CD4-positive, alpha-beta memory T cell (primary cell): ENCODE measurements at regions not wholly inside any gene's neighbourhood (a gene's known extent, or its start where the extent isn't known, plus 50 kb on each side); places are given as distances from the start of the nearest gene placed in this dataset.

ENCODE experiments used
- CTCF ChIA-PET: fragments of 350-600 bp; sonication (Branson Sonifier 250); formaldehyde crosslinking; loops from one replicate; lab custom pipeline; 2021; ENCODE audit warnings: inconsistent platforms; ENCODE audit not compliant: partially characterized antibody; lab: Charles Lee
- POLR2A ChIA-PET: fragments of 350-600 bp; sonication (Branson Sonifier 250); formaldehyde crosslinking; loops from one replicate; lab custom pipeline; 2021; ENCODE audit not compliant: partially characterized antibody; lab: Charles Lee
- DNase-seq, 5 donors: peaks; one replicate each; pipeline versions ENCODE4 v3.0.0 to v3.0.0-alpha.2; 2020 to 2022; ENCODE audit warnings: mixed read lengths in 1 of 5
- H3K27ac ChIP-seq: one replicate; pipeline ENCODE4 v1.7.0; 2013; ENCODE audit warnings: low read depth, low read length
- H3K27me3 ChIP-seq: 2 replicates; pipeline ENCODE4 v1.7.0; 2013; ENCODE audit warnings: mild to moderate bottlenecking, low read length, moderate library complexity; ENCODE audit not compliant: insufficient read depth
- H3K36me3 ChIP-seq: 2 replicates; pipeline ENCODE4 v1.7.0; 2013; ENCODE audit warnings: mild to moderate bottlenecking, low read length, moderate library complexity; ENCODE audit not compliant: insufficient read depth
- H3K4me1 ChIP-seq: 2 replicates; pipeline ENCODE4 v1.7.0; 2013; ENCODE audit warnings: mild to moderate bottlenecking, low read length, moderate library complexity; ENCODE audit not compliant: insufficient read depth
- H3K4me3 ChIP-seq, 2 donors: one replicate each; pipeline ENCODE4 v1.7.0; 2013; ENCODE audit warnings: low read length in 2 of 2, mild to moderate bottlenecking in 1 of 2
- H3K9me3 ChIP-seq, 2 donors: one replicate each; pipeline ENCODE4 v1.7.0; 2013; ENCODE audit warnings: low read length in 2 of 2, control low read depth in 1 of 2; ENCODE audit not compliant: control insufficient read depth in 1 of 2
- H3K27ac Mint-ChIP-seq, 7 donors: one replicate each; pipeline ENCODE4 v1.8.0; 2020 to 2021; ENCODE audit warnings: mixed read lengths in 7 of 7, mild to moderate bottlenecking in 6 of 7, inconsistent platforms in 3 of 7, moderate library complexity in 3 of 7
- H3K27me3 Mint-ChIP-seq, 2 donors: one replicate each; pipeline ENCODE4 v1.8.0; 2020 to 2021; ENCODE audit warnings: mixed read lengths in 2 of 2
- H3K36me3 Mint-ChIP-seq, 2 donors: one replicate each; pipeline ENCODE4 v1.8.0; 2020 to 2021; ENCODE audit warnings: mixed read lengths in 2 of 2, inconsistent platforms in 1 of 2, mild to moderate bottlenecking in 1 of 2
- H3K4me1 Mint-ChIP-seq, 4 donors: one replicate each; pipeline ENCODE4 v1.8.0; 2020 to 2021; ENCODE audit warnings: mixed read lengths in 4 of 4, mild to moderate bottlenecking in 1 of 4
- H3K4me3 Mint-ChIP-seq, 8 donors: one replicate each; pipeline ENCODE4 v1.8.0; 2020 to 2021; ENCODE audit warnings: mixed read lengths in 8 of 8, mild to moderate bottlenecking in 7 of 8, moderate library complexity in 6 of 8, inconsistent platforms in 3 of 8
- H3K9me3 Mint-ChIP-seq, 8 donors: one replicate each; pipeline ENCODE4 v1.8.0; 2020 to 2021; ENCODE audit warnings: mixed read lengths in 8 of 8, mild to moderate bottlenecking in 5 of 8, inconsistent platforms in 3 of 8, moderate library complexity in 1 of 8
- intact Hi-C: fragments of 100-400 bp; cut with micrococcal nuclease; formaldehyde crosslinking; loops from one replicate; pipeline ENCODE4 v1.15.1; 2023

- H3K9me3 ChIP-seq = no peaks in the 10 kb centered on the region
- no peak for DNase-seq
- Mint-ChIP-seq H3K27me3 (peaks cover 0 to 1% of the 10 kb centered on the region in 2 donors), H3K36me3 (no peaks in the 10 kb centered on the region), H3K9me3 (peaks cover 2 to 17% (median 8%) of the 10 kb centered on the region in 8 donors), H3K4me3 (no peak overlapping the region), H3K27ac (no peak overlapping the region), H3K4me1 (no peaks in the 10 kb centered on the region)
- H3K4me1 ChIP-seq = no peaks in the 10 kb centered on the region
- intact Hi-C loops = no loop called here
- no peaks in the 10 kb centered on the region for H3K27me3 ChIP-seq
- no peaks in the 10 kb centered on the region for H3K36me3 ChIP-seq
- H3K4me3 ChIP-seq = no peak overlapping the region
- H3K27ac ChIP-seq = no peak overlapping the region
- ChIA-PET POLR2A (no interaction called here), CTCF (no interaction called here)
Observed at GRCh38 chr1:208962867-208963266, 620.6 kb upstream of the CAMK1G start.

- Mint-ChIP-seq H3K4me1 (no peaks in the 10 kb centered on the region), H3K9me3 (peaks cover 0 to 4% (median 0%) of the 10 kb centered on the region in 8 donors), H3K4me3 (no peak overlapping the region), H3K27ac (no peak overlapping the region), H3K36me3 (no peaks in the 10 kb centered on the region), H3K27me3 (peaks cover 4 to 6% of the 10 kb centered on the region in 2 donors)
- ChIA-PET CTCF (no interaction called here), POLR2A (no interaction called here)
- no peaks in the 10 kb centered on the region for H3K4me1 ChIP-seq
- H3K9me3 ChIP-seq = no peaks in the 10 kb centered on the region
- intact Hi-C loops = no loop called here
- H3K27me3 ChIP-seq = no peaks in the 10 kb centered on the region
- no peak for DNase-seq
- H3K4me3 ChIP-seq = no peak overlapping the region
- H3K27ac ChIP-seq = no peak overlapping the region
- H3K36me3 ChIP-seq = no peaks in the 10 kb centered on the region
Observed at GRCh38 chr1:208965351-208965750, 618.2 kb upstream of the CAMK1G start.

GRCh38 chr1:208967334-208967733 lies 616.2 kb upstream of the CAMK1G start:
- H3K4me1 ChIP-seq = no peaks in the 10 kb centered on the region
- no peaks in the 10 kb centered on the region for H3K4me1 Mint-ChIP-seq

GRCh38 chr1:208974717-208975116 lies 608.8 kb upstream of the CAMK1G start:
- no peak overlapping the region for H3K4me3 Mint-ChIP-seq
- no peaks in the 10 kb centered on the region for H3K4me1 Mint-ChIP-seq
- no peaks in the 10 kb centered on the region for H3K36me3 Mint-ChIP-seq
- Histone ChIP-seq H3K4me3 (no peak overlapping the region), H3K27me3 (no peaks in the 10 kb centered on the region), H3K27ac (no peak overlapping the region), H3K9me3 (no peaks in the 10 kb centered on the region), H3K36me3 (no peaks in the 10 kb centered on the region), H3K4me1 (no peaks in the 10 kb centered on the region)
- ChIA-PET POLR2A (no interaction called here), CTCF (no interaction called here)
- peaks cover 0 to 2% (median 0%) of the 10 kb centered on the region in 8 donors for H3K9me3 Mint-ChIP-seq
- DNase-seq = no peak
- H3K27ac Mint-ChIP-seq = no peak overlapping the region
- peaks cover 0 to 6% of the 10 kb centered on the region in 2 donors for H3K27me3 Mint-ChIP-seq
- intact Hi-C loops = no loop called here

More at GRCh38 chr1:208967334-208967733, 616.2 kb upstream of the CAMK1G start:
- no peaks in the 10 kb centered on the region for H3K36me3 ChIP-seq
- ChIA-PET POLR2A (no interaction called here), CTCF (no interaction called here)
- no peak overlapping the region for H3K4me3 ChIP-seq
- H3K9me3 ChIP-seq = no peaks in the 10 kb centered on the region
- Mint-ChIP-seq H3K9me3 (peaks cover 0 to 3% (median 0%) of the 10 kb centered on the region in 8 donors), H3K4me3 (peak overlapping the region in 1 of 8 donors; percentile 13), H3K36me3 (no peaks in the 10 kb centered on the region), H3K27me3 (peaks cover 4 to 6% of the 10 kb centered on the region in 2 donors), H3K27ac (no peak overlapping the region)
- no peaks in the 10 kb centered on the region for H3K27me3 ChIP-seq
- intact Hi-C loops = no loop called here
- DNase-seq = no peak
- H3K27ac ChIP-seq = no peak overlapping the region

- H3K36me3 ChIP-seq = no peaks in the 10 kb centered on the region
- Mint-ChIP-seq H3K4me1 (no peaks in the 10 kb centered on the region), H3K9me3 (peaks cover 0 to 2% (median 0%) of the 10 kb centered on the region in 8 donors), H3K27me3 (peaks cover 0 to 2% of the 10 kb centered on the region in 2 donors), H3K27ac (no peak overlapping the region), H3K36me3 (no peaks in the 10 kb centered on the region), H3K4me3 (no peak overlapping the region)
- H3K4me1 ChIP-seq = no peaks in the 10 kb centered on the region
- no peaks in the 10 kb centered on the region for H3K9me3 ChIP-seq
- CTCF ChIA-PET = no interaction called here
- no peak overlapping the region for H3K4me3 ChIP-seq
- DNase-seq = no peak
- POLR2A ChIA-PET = no interaction called here
- no peak overlapping the region for H3K27ac ChIP-seq
- no peaks in the 10 kb centered on the region for H3K27me3 ChIP-seq
- intact Hi-C loops = no loop called here
Observed at GRCh38 chr1:208975456-208975855, 608.1 kb upstream of the CAMK1G start.

GRCh38 chr1:208977012-208977411 lies 606.5 kb upstream of the CAMK1G start:
- H3K36me3 Mint-ChIP-seq = no peaks in the 10 kb centered on the region
- H3K36me3 ChIP-seq = no peaks in the 10 kb centered on the region
- no peak for DNase-seq
- H3K4me3 Mint-ChIP-seq = no peak overlapping the region
- no peaks in the 10 kb centered on the region for H3K4me1 Mint-ChIP-seq
- no peaks in the 10 kb centered on the region for H3K27me3 ChIP-seq
- no peaks in the 10 kb centered on the region for H3K4me1 ChIP-seq
- no peaks in the 10 kb centered on the region for H3K9me3 ChIP-seq
- POLR2A ChIA-PET = no interaction called here
- no peak overlapping the region for H3K27ac ChIP-seq
- H3K9me3 Mint-ChIP-seq = peaks cover 0 to 2% (median 0%) of the 10 kb centered on the region in 8 donors
- no peak overlapping the region for H3K4me3 ChIP-seq
- CTCF ChIA-PET = no interaction called here
- H3K27ac Mint-ChIP-seq = no peak overlapping the region
- intact Hi-C loops = no loop called here
- H3K27me3 Mint-ChIP-seq = peaks cover 0 to 2% of the 10 kb centered on the region in 2 donors

GRCh38 chr1:208977638-208978256 lies 605.8 kb upstream of the CAMK1G start:
- no peaks in the 10 kb centered on the region for H3K9me3 ChIP-seq
- H3K36me3 Mint-ChIP-seq = no peaks in the 10 kb centered on the region
- H3K27me3 Mint-ChIP-seq = no peaks in the 10 kb centered on the region
- intact Hi-C loops = no loop called here
- no peak overlapping the region for H3K4me3 Mint-ChIP-seq
- no peak overlapping the region for H3K27ac Mint-ChIP-seq
- no peaks in the 10 kb centered on the region for H3K36me3 ChIP-seq
- POLR2A ChIA-PET = no interaction called here
- no peak for DNase-seq
- H3K27me3 ChIP-seq = no peaks in the 10 kb centered on the region
- CTCF ChIA-PET = no interaction called here
- H3K4me1 Mint-ChIP-seq = no peaks in the 10 kb centered on the region
- no peaks in the 10 kb centered on the region for H3K4me1 ChIP-seq
- no peak overlapping the region for H3K27ac ChIP-seq
- no peak overlapping the region for H3K4me3 ChIP-seq
- H3K9me3 Mint-ChIP-seq = peaks cover 0 to 2% (median 0%) of the 10 kb centered on the region in 8 donors
